Liver (tissue), 8 donors: ENCODE measurements at regions not wholly inside any gene's neighbourhood (a gene's known extent, or its start where the extent isn't known, plus 50 kb on each side); places are given as distances from the start of the nearest gene placed in this dataset.

Source experiments
- DNase-seq: peaks from one replicate; pipeline ENCODE4 v3.0.0-alpha.2; 2017; ENCODE audit warnings: low spot score
- H3K27ac ChIP-seq, 2 donors: one replicate each; pipeline ENCODE4 v1.7.0; 2013; ENCODE audit warnings: inconsistent platforms in 2 of 2, low read length in 2 of 2, control low read depth in 1 of 2, low read depth in 1 of 2, mild to moderate bottlenecking in 1 of 2
- H3K27me3 ChIP-seq, 4 donors: one replicate each; pipeline versions ENCODE4 v1.6.1 to v1.7.0; 2013; ENCODE audit warnings: low read length in 3 of 4, inconsistent platforms in 1 of 4, mild to moderate bottlenecking in 1 of 4, moderate library complexity in 1 of 4; ENCODE audit not compliant: control insufficient read depth in 4 of 4, insufficient read depth in 4 of 4
- H3K36me3 ChIP-seq, 4 donors: one replicate each; pipeline versions ENCODE4 v1.6.1 to v1.7.0; 2013; ENCODE audit warnings: low read length in 3 of 4, mild to moderate bottlenecking in 3 of 4, low read depth in 1 of 4, moderate library complexity in 1 of 4; ENCODE audit not compliant: control insufficient read depth in 4 of 4, insufficient read depth in 3 of 4
- H3K4me1 ChIP-seq, 4 donors: one replicate each; pipeline versions ENCODE4 v1.6.1 to v1.7.0; 2013; ENCODE audit warnings: low read length in 3 of 4, mild to moderate bottlenecking in 3 of 4, moderate library complexity in 1 of 4; ENCODE audit not compliant: control insufficient read depth in 4 of 4, insufficient read depth in 4 of 4
- H3K4me3 ChIP-seq, 3 donors: one replicate each; pipeline versions ENCODE4 v1.6.1 to v1.7.0; 2013; ENCODE audit warnings: low read length in 3 of 3, control low read depth in 1 of 3, low read depth in 1 of 3, mild to moderate bottlenecking in 1 of 3
- H3K9ac ChIP-seq, 2 donors: one replicate each; pipeline ENCODE4 v1.7.0; 2013; ENCODE audit warnings: low read length in 2 of 2, mild to moderate bottlenecking in 2 of 2, moderate library complexity in 2 of 2, control low read depth in 1 of 2, low read depth in 1 of 2
- H3K9me3 ChIP-seq, 4 donors: one replicate each; pipeline versions ENCODE4 v1.6.1 to v1.7.0; 2013; ENCODE audit warnings: low read length in 3 of 4; ENCODE audit not compliant: control insufficient read depth in 4 of 4
- EGR1 ChIP-seq, 2 donors: IDR thresholded peaks; 2 replicates each; pipeline ENCODE4 v1.6.1; 2016 to 2018; ENCODE audit warnings: antibody characterized with exemption in 2 of 2, low read depth in 2 of 2
- FOXA1 ChIP-seq: IDR thresholded peaks from 2 replicates; pipeline ENCODE4 v1.6.1; 2016; ENCODE audit warnings: antibody characterized with exemption
- FOXA2 ChIP-seq: IDR thresholded peaks from 2 replicates; pipeline ENCODE4 v1.6.1; 2016; ENCODE audit warnings: antibody characterized with exemption
- GABPA ChIP-seq, 2 donors: IDR thresholded peaks in 1 of 2; conservative IDR thresholded peaks in 1 of 2; 2 replicates each; pipeline ENCODE4 v1.6.1; 2016; ENCODE audit warnings: antibody characterized with exemption in 2 of 2, mild to moderate bottlenecking in 1 of 2, moderate library complexity in 1 of 2
- HNF4A ChIP-seq, 2 donors: conservative IDR thresholded peaks; 2 replicates each; pipeline ENCODE4 v1.6.1; 2016; ENCODE audit warnings: antibody characterized with exemption in 2 of 2, mild to moderate bottlenecking in 2 of 2
- HNF4G ChIP-seq: IDR thresholded peaks from 2 replicates; pipeline ENCODE4 v1.6.1; 2016; ENCODE audit warnings: antibody characterized with exemption
- JUND ChIP-seq, 2 donors: IDR thresholded peaks; 2 replicates each; pipeline ENCODE4 v1.6.1; 2016; ENCODE audit warnings: antibody characterized with exemption in 2 of 2
- NR2F2 ChIP-seq: IDR thresholded peaks from 2 replicates; pipeline ENCODE4 v1.6.1; 2016; ENCODE audit warnings: antibody characterized with exemption
- RAD21 ChIP-seq, 2 donors: IDR thresholded peaks; 2 replicates each; pipeline ENCODE4 v1.6.1; 2016; ENCODE audit warnings: antibody characterized with exemption in 2 of 2, mild to moderate bottlenecking in 2 of 2
- RXRA ChIP-seq, 2 donors: IDR thresholded peaks; 2 replicates each; pipeline ENCODE4 v1.6.1; 2017 to 2018; ENCODE audit warnings: antibody characterized with exemption in 2 of 2, mild to moderate bottlenecking in 1 of 2
- SP1 ChIP-seq: IDR thresholded peaks from 2 replicates; pipeline ENCODE4 v1.6.1; 2018; ENCODE audit warnings: antibody characterized with exemption, mild to moderate bottlenecking
- TAF1 ChIP-seq: conservative IDR thresholded peaks from 2 replicates; pipeline ENCODE4 v1.6.1; 2016; ENCODE audit warnings: antibody characterized with exemption, mild to moderate bottlenecking
- YY1 ChIP-seq: IDR thresholded peaks from 2 replicates; pipeline ENCODE4 v1.6.1; 2016; ENCODE audit warnings: antibody characterized with exemption, mild to moderate bottlenecking
- ZBTB33 ChIP-seq: IDR thresholded peaks from 2 replicates; pipeline ENCODE4 v1.6.1; 2016; ENCODE audit warnings: antibody characterized with exemption
- WGBS: extraction: QIAGEN DNeasy Blood & Tissue Kit; methylation state at CpG from one replicate; pipeline ENCODE4 v1.1.7; 2013; 5-methylcytosine and 5-hydroxymethylcytosine counted together
- TF ChIP-seq, protein P1 (sequence below): IDR thresholded peaks from 2 replicates; pipeline ENCODE4 v1.6.1; 2016; ENCODE audit warnings: antibody characterized with exemption, mild to moderate bottlenecking
- TF ChIP-seq, protein P2 (sequence below): IDR thresholded peaks from 2 replicates; pipeline ENCODE4 v1.6.1; 2016; ENCODE audit warnings: antibody characterized with exemption
- TF ChIP-seq, protein P3 (sequence below): IDR thresholded peaks from 2 replicates; pipeline ENCODE4 v1.6.1; 2016; ENCODE audit warnings: antibody characterized with exemption
- TF ChIP-seq, protein P4 (sequence below): fragments of 150-350 bp; IDR thresholded peaks from 2 replicates; pipeline ENCODE4 v1.5.1; 2017; ENCODE audit warnings: improper control_type of control experiment, low read depth, low read length; ENCODE audit not compliant: missing input control
- donor health status: healthy.
- donor health status: healthy.
- donor health status: healthy.
- donor health status: healthy.
- donor health status: healthy.

GRCh38 chr5:90293931-90294330, 115.6 kb downstream of the CETN3 start (continued):
- TF ChIP-seq JUND (IDR thresholded peaks at IDR 0.05) (no peak), SP1 (no peak), EGR1 (IDR thresholded peaks at IDR 0.05; ENCODE audit: low read depth in 2 of 2) (no peak), YY1 (no peak)
- TF ChIP-seq, protein P1, sequence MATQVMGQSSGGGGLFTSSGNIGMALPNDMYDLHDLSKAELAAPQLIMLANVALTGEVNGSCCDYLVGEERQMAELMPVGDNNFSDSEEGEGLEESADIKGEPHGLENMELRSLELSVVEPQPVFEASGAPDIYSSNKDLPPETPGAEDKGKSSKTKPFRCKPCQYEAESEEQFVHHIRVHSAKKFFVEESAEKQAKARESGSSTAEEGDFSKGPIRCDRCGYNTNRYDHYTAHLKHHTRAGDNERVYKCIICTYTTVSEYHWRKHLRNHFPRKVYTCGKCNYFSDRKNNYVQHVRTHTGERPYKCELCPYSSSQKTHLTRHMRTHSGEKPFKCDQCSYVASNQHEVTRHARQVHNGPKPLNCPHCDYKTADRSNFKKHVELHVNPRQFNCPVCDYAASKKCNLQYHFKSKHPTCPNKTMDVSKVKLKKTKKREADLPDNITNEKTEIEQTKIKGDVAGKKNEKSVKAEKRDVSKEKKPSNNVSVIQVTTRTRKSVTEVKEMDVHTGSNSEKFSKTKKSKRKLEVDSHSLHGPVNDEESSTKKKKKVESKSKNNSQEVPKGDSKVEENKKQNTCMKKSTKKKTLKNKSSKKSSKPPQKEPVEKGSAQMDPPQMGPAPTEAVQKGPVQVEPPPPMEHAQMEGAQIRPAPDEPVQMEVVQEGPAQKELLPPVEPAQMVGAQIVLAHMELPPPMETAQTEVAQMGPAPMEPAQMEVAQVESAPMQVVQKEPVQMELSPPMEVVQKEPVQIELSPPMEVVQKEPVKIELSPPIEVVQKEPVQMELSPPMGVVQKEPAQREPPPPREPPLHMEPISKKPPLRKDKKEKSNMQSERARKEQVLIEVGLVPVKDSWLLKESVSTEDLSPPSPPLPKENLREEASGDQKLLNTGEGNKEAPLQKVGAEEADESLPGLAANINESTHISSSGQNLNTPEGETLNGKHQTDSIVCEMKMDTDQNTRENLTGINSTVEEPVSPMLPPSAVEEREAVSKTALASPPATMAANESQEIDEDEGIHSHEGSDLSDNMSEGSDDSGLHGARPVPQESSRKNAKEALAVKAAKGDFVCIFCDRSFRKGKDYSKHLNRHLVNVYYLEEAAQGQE: no peak

DNA sequence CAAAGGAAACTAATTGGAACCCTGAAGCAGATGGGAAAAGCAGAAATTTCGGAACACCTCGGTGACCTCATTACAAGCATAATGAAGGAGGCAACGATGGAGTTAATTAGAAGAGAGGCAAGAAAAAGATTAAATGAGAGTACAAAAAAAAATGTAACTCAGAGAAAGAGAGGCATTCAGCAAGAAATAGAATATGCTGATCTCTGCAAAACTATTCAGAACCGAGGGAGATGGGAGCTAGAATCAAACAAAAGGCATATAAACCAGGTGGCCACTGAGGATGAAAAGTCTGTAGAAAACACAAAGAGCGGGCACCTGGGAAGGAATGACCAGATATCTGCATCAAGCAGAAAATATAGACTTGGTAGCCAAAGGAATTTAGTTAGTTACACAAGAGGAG, 118.9 kb downstream of the CETN3 start:
- H3K27ac ChIP-seq: no peak overlapping the region
- 83% methylated on average over 5 of the region's 5 CpGs for WGBS
- no peak overlapping the region for H3K4me3 ChIP-seq
- no peak for DNase-seq
- TF ChIP-seq, protein P2, sequence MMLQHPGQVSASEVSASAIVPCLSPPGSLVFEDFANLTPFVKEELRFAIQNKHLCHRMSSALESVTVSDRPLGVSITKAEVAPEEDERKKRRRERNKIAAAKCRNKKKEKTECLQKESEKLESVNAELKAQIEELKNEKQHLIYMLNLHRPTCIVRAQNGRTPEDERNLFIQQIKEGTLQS: no peak
- TF ChIP-seq, protein P1: no peak
- TF ChIP-seq NR2F2 (no peak), HNF4G (no peak), YY1 (no peak), GABPA (IDR thresholded peaks at IDR 0.05 in 1 of 2, conservative IDR thresholded peaks at IDR 0.05 in 1 of 2) (no peak), SP1 (no peak), FOXA1 (no peak), ZBTB33 (no peak), JUND (IDR thresholded peaks at IDR 0.05) (no peak), EGR1 (IDR thresholded peaks at IDR 0.05; ENCODE audit: low read depth in 2 of 2) (no peak), FOXA2 (no peak), RAD21 (IDR thresholded peaks at IDR 0.05) (no peak), RXRA (IDR thresholded peaks at IDR 0.05) (no peak), HNF4A (conservative IDR thresholded peaks at IDR 0.05) (no peak), TAF1 (no peak)
- TF ChIP-seq, protein P3, sequence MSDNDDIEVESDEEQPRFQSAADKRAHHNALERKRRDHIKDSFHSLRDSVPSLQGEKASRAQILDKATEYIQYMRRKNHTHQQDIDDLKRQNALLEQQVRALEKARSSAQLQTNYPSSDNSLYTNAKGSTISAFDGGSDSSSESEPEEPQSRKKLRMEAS: no peak
- TF ChIP-seq, protein P4, sequence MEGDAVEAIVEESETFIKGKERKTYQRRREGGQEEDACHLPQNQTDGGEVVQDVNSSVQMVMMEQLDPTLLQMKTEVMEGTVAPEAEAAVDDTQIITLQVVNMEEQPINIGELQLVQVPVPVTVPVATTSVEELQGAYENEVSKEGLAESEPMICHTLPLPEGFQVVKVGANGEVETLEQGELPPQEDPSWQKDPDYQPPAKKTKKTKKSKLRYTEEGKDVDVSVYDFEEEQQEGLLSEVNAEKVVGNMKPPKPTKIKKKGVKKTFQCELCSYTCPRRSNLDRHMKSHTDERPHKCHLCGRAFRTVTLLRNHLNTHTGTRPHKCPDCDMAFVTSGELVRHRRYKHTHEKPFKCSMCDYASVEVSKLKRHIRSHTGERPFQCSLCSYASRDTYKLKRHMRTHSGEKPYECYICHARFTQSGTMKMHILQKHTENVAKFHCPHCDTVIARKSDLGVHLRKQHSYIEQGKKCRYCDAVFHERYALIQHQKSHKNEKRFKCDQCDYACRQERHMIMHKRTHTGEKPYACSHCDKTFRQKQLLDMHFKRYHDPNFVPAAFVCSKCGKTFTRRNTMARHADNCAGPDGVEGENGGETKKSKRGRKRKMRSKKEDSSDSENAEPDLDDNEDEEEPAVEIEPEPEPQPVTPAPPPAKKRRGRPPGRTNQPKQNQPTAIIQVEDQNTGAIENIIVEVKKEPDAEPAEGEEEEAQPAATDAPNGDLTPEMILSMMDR: no peak
- no peaks in the 10 kb centered on the region for H3K9me3 ChIP-seq
- no peaks in the 10 kb centered on the region for H3K27me3 ChIP-seq
- H3K4me1 ChIP-seq: no peaks in the 10 kb centered on the region
- no peaks in the 10 kb centered on the region for H3K36me3 ChIP-seq
- H3K9ac ChIP-seq: no peak overlapping the region
